Esophagus squamous epithelium (tissue), 4 donors: ENCODE measurements at regions not wholly inside any gene's neighbourhood (a gene's known extent, or its start where the extent isn't known, plus 50 kb on each side); places are given as distances from the start of the nearest gene placed in this dataset.

Experiments
- CTCF ChIP-seq, 6 experiments: fragments of 450-650 bp in 4 of 6; fragments of 200-600 bp in 2 of 6; sonication (generic) in 2 of 6; IDR thresholded peaks; one replicate each; pipeline ENCODE4 v1.5.1; 2016 to 2019; ENCODE audit warnings: antibody characterized with exemption in 6 of 6, mild to moderate bottlenecking in 4 of 6, moderate library complexity in 4 of 6
- POLR2A ChIP-seq, 4 donors: fragments of 450-650 bp; IDR thresholded peaks; one replicate each; pipeline ENCODE4 v1.6.1; 2017; ENCODE audit warnings: antibody characterized with exemption in 4 of 4, mild to moderate bottlenecking in 4 of 4, moderate library complexity in 3 of 4

GRCh38 chr3:124137216-124137615 is 145.3 kb upstream of the ROPN1 start:
- TF ChIP-seq CTCF (IDR thresholded peaks at IDR 0.05) (no peak), POLR2A (IDR thresholded peaks at IDR 0.05) (no peak)
